HG03571 (cell line): ENCODE measurements at regions not wholly inside any gene's neighbourhood (a gene's known extent, or its start where the extent isn't known, plus 50 kb on each side); places are given as distances from the start of the nearest gene placed in this dataset.

ENCODE experiments used
- ATAC-seq: cut with Tn5 transposase; IDR thresholded peaks from one replicate; pipeline ENCODE4 v1.9.1; 2021; ENCODE audit not compliant: unreplicated experiment

DNA sequence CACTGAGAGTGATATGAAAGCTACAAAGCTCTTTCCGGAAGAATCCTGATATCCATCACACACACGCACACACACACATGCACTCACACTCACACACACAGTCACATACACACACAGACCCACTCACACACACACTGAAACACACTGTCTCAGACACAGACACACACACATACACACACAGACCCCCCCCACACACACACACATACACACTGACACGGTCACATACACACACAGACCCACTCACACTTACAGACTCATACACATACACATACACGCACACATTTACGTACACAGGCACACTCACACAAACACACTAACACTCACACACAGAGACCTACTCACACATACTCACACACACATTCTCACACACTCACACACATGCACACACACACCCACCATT lies 58.6 kb downstream of the LIG4 start:
- ATAC-seq, result no peak

GRCh38 chr13:108155185-108156106 lies 59.9 kb downstream of the LIG4 start:
- no peak for ATAC-seq

GRCh38 chr13:108154421-108154858 lies 60.9 kb downstream of the LIG4 start:
- no peak for ATAC-seq

GRCh38 chr13:108146642-108147041 lies 68.7 kb downstream of the LIG4 start:
- ATAC-seq, result no peak

- no peak for ATAC-seq
These were observed 72.5 kb downstream of the LIG4 start for GRCh38 chr13:108142702-108143436.

- ATAC-seq, result no peak
These were observed 78.2 kb downstream of the LIG4 start for GRCh38 chr13:108137176-108137575.

GRCh38 chr13:108127406-108127805 lies 87.9 kb downstream of the LIG4 start:
- no peak for ATAC-seq

DNA sequence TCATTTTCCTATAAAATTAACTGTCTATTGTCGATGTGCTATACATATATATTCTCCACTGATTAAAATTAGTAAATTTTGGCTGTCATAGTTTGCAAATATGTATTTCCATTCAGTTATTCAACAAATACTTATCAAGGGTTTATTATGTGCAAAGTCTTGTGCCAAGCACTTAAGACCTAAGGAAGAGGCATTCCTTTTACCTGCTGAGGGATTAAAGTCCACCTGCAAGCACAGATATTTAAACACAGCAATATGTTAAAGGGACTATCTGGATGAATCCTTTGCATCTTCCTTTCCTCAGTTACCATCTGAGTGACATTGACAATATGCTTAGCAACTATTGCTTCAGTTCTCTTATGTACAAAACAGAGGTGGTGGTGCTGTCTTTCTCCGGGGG lies 89.3 kb downstream of the LIG4 start:
- no peak for ATAC-seq

GRCh38 chr13:108121406-108121805 lies 93.9 kb downstream of the LIG4 start:
- no peak for ATAC-seq

DNA sequence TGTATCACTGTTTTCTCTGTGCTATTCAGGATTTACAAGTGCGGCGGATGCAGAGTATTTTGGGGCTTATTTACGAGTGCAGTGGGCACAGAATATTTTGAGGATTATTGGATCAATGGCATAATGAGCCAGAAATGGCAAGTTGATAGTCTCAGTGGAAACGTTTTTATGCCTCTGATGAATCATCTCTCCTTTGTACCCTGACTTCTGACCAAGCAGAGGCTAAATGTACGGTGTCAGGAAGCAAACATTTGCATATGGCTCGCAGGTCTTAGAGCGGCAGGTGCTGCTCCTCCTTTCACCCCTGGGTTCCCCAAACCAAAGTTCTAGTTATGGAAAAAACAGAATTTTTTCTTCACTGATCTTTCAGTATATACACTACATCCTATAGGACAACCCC lies 94.5 kb downstream of the LIG4 start:
- ATAC-seq, result no peak

DNA sequence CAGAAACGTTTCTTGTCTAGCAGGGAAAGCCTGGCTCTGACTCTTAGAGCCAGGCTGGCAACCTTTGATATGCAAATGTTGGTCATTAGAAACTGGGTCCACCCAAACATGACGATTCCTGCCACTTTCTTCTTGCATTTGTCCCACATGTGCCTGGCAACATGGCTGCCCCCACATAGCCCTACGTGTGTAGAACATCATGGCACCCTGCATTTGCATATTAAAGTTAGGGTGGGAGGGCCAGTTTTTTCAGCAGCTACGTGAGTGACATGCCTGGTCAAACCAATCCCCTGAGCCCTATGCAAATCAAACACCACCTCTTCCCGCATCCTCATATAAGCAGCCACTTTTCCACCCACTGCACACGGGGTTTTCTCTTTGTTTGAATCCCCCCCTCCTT lies 95.0 kb downstream of the LIG4 start:
- no peak for ATAC-seq

DNA sequence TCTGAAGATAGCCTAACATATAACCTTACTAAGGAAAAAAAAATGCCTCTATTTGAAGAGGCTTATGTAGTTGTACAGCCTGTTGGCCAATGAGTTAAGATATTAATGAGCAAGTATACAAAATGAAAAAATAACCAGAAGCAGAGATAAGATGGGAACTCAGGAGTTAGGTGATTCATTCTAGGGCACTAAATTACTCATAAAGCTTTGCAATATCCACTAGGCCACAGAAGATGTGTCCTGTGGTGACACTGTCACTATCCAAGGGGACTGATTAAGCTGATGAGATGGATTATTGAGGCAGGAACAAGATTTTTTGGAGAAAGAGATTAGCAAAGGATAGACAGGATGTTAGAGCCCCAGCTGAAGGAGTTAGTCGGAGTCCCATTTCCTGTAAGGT lies 99.6 kb downstream of the LIG4 start:
- ATAC-seq, result no peak

DNA sequence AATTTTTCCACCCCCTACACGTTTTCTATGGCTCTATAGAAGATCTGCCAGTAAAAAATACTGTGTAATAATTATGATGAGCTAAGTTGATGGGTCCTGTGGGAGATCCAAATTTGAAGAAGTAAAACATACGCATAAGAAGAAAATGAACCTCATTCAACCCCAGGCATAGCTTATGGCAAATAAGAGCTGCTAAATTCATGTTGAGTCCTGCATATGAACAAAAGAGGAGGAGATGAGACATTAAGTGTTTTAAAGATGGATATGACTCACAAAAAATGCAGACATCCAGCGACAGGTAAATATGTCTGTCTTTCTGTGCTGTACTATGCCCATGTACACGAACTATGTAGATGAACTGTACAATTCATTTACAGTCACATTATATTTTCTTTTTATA lies 101.9 kb downstream of the LIG4 start:
- ATAC-seq, result no peak

- ATAC-seq, result no peak
These were observed 110.6 kb downstream of the LIG4 start for GRCh38 chr13:108104736-108105135.

DNA sequence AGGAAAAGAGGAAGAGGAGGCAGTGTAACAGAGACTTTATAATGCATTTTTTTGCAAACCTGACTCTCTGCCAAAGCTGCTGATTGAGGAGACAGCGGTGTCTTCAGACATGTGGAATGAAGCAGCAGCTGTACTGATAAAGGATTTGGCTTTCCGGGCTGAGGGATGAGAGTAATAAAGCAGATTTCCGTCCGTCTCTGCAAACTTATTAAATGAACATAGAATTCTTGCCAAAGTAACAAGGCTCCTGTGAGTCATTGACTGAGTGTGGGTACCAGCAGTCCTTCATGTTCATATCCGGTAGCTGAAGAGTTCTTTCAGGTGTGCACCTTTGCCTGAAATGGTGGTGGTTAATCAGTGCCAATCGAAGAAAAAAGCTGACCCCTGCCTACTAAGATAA lies 112.6 kb downstream of the LIG4 start:
- no peak for ATAC-seq

DNA sequence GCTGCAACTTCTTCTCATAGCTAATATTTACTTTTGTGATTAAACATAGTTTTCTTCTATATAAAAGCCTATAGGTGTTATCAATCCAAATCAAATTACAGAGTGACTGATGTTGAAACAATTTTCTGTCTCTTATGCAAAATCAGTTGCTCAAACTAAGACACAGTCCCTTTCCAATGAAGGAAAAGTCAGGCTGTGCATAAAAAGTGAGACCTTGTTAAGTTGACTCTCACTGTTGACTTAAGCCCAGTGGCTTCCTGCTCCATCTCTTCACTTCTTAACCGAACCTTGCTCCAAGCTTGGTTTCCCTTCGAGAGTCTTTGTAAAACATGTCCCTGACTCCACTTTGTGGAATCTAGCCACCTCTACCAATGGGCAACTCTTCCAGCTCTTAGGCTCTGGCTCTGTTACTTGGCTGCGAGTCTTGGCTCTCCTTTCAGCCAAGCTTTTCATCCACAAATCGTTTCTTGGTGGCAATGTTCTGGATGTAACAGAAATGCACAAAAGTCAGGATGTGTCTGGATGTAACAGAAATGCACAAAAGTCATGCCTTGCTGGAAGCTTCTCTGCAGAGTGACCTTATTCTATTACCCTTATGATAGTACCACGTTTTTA lies 118.9 kb downstream of the LIG4 start:
- no peak for ATAC-seq

GRCh38 chr13:108095036-108095435 lies 120.3 kb downstream of the LIG4 start:
- no peak for ATAC-seq

- no peak for ATAC-seq
These were observed 121.7 kb downstream of the LIG4 start for GRCh38 chr13:108093616-108094015.

DNA sequence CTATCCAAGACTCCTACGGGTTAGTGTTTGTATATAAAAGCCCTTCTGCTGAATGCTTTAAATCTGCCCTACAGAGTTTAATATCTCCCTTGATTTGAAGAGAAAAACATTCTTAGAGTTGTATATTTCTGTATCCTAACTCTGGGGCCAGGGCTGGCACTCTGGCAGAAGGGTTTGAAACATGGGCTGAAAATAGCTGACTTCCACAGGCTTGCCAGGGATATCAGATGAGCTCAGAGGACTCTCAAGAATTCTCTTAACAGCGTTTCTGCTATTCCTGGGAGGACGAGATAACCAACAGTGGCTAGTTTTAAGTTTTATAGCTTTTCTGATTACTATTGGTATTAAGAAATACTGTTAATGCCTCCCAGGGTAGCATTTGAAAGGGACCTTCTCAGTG lies 127.5 kb downstream of the LIG4 start:
- ATAC-seq, result no peak

- ATAC-seq, result no peak
These were observed 128.7 kb downstream of the LIG4 start for GRCh38 chr13:108086678-108087077.

- ATAC-seq, result no peak
These were observed 130.5 kb downstream of the LIG4 start for GRCh38 chr13:108084840-108085239.

DNA sequence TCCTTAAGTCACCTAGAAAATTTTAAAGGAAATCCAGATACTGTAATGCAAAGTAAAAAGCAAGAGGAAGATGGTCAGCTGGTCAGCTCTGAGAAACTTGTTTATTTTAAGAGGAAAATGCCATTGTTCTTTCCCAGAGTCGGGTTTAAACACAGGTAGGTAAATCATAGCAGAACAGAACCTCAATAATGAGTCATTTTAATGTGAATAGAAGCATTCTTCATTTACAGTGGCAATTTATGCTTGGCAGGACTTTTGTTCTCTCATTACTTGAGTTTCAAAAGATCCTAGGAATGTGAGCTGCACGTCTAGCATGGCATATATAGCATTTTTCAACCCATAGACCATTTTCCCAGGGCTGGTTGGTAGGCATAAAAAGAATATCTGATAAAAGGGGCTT lies 132.3 kb downstream of the LIG4 start:
- no peak for ATAC-seq
